ENCODE measurements at regions not wholly inside any gene's neighbourhood (a gene's known extent, or its start where the extent isn't known, plus 50 kb on each side); places are given as distances from the start of the nearest gene placed in this dataset.

- Mint-ChIP-seq H3K9me3 (ENCODE audit: low read depth) (peaks cover 14% of the 10 kb centered on the region), H3K4me3 (ENCODE audit: low read depth) (no peak overlapping the region), H3K27me3 (peaks cover 5% of the 10 kb centered on the region), H3K27ac (no peak overlapping the region), H3K36me3 (ENCODE audit: insufficient read depth) (no peaks in the 10 kb centered on the region), H3K4me1 (ENCODE audit: low read depth) (peaks cover 1% of the 10 kb centered on the region)
- no peak for DNase-seq (ENCODE audit: low spot score, unreplicated experiment)
- no peak for TF ChIP-seq CTCF (IDR thresholded peaks at IDR 0.05; ENCODE audit: unreplicated experiment)
Measured at GRCh38 chr14:101135796-101136742, 232.5 kb upstream of the RTL1 start.

- Mint-ChIP-seq H3K27me3 (no peaks in the 10 kb centered on the region), H3K9me3 (ENCODE audit: low read depth) (peaks cover 25% of the 10 kb centered on the region), H3K4me1 (ENCODE audit: low read depth) (peaks cover 1% of the 10 kb centered on the region), H3K36me3 (ENCODE audit: insufficient read depth) (peaks cover 4% of the 10 kb centered on the region), H3K4me3 (ENCODE audit: low read depth) (no peak overlapping the region), H3K27ac (no peak overlapping the region)
- TF ChIP-seq CTCF (IDR thresholded peaks at IDR 0.05; ENCODE audit: unreplicated experiment), result no peak
- no peak for DNase-seq (ENCODE audit: low spot score, unreplicated experiment)
Measured at GRCh38 chr14:101137234-101137633, 233.7 kb upstream of the RTL1 start.

- H3K4me1 Mint-ChIP-seq (ENCODE audit: low read depth), result peaks cover 21% of the 10 kb centered on the region
- no peaks in the 10 kb centered on the region for H3K27me3 Mint-ChIP-seq
- H3K27ac Mint-ChIP-seq, result peak overlapping the region; percentile 10
- H3K9me3 Mint-ChIP-seq (ENCODE audit: low read depth), result peaks cover 20% of the 10 kb centered on the region
- H3K36me3 Mint-ChIP-seq (ENCODE audit: insufficient read depth), result peaks cover 4% of the 10 kb centered on the region
- no peak for TF ChIP-seq CTCF (IDR thresholded peaks at IDR 0.05; ENCODE audit: unreplicated experiment)
- DNase-seq (ENCODE audit: low spot score, unreplicated experiment), result no peak
- H3K4me3 Mint-ChIP-seq (ENCODE audit: low read depth), result no peak overlapping the region
Measured at GRCh38 chr14:101147848-101148247, 244.3 kb upstream of the RTL1 start.

- DNase-seq (ENCODE audit: low spot score, unreplicated experiment), result no peak
- TF ChIP-seq CTCF (IDR thresholded peaks at IDR 0.05; ENCODE audit: unreplicated experiment), result no peak
- peak overlapping the region; percentile 22 for H3K27ac Mint-ChIP-seq
- peaks cover 8% of the 10 kb centered on the region for H3K9me3 Mint-ChIP-seq (ENCODE audit: low read depth)
- H3K4me3 Mint-ChIP-seq (ENCODE audit: low read depth), result no peak overlapping the region
- peaks cover 2% of the 10 kb centered on the region for H3K36me3 Mint-ChIP-seq (ENCODE audit: insufficient read depth)
- peaks cover 21% of the 10 kb centered on the region for H3K4me1 Mint-ChIP-seq (ENCODE audit: low read depth)
- H3K27me3 Mint-ChIP-seq, result no peaks in the 10 kb centered on the region
Measured at GRCh38 chr14:101150039-101150610, 246.6 kb upstream of the RTL1 start.

- DNase-seq (ENCODE audit: low spot score, unreplicated experiment), result no peak
- Mint-ChIP-seq H3K4me3 (ENCODE audit: low read depth) (no peak overlapping the region), H3K9me3 (ENCODE audit: low read depth) (peaks cover 3% of the 10 kb centered on the region), H3K36me3 (ENCODE audit: insufficient read depth) (no peaks in the 10 kb centered on the region), H3K27me3 (no peaks in the 10 kb centered on the region), H3K4me1 (ENCODE audit: low read depth) (peaks cover 21% of the 10 kb centered on the region), H3K27ac (peak overlapping the region; percentile 2)
- TF ChIP-seq CTCF (IDR thresholded peaks at IDR 0.05; ENCODE audit: unreplicated experiment), result no peak
Measured at GRCh38 chr14:101151226-101151926, 247.9 kb upstream of the RTL1 start.

Measured in progenitor cell of endocrine pancreas (in vitro differentiated cells).